SK-N-SH (cell line): ENCODE measurements at regions not wholly inside any gene's neighbourhood (a gene's known extent, or its start where the extent isn't known, plus 50 kb on each side); places are given as distances from the start of the nearest gene placed in this dataset.

Source experiments
- CTCF ChIA-PET: fragments of 300-600, 350-600 bp; formaldehyde crosslinking; extraction: SDS; loops from one replicate; lab custom pipeline; 2021; lab: Yijun Ruan, JAX
- POLR2A ChIA-PET: fragments of 350-600 bp; sonication (Branson Sonifier 250); formaldehyde crosslinking; extraction: SDS; loops from one replicate; lab custom pipeline; 2020; ENCODE audit warnings: antibody characterized with exemption, inconsistent platforms; lab: Yijun Ruan, JAX
- DNase-seq: peaks from one replicate; pipeline ENCODE4 v3.0.0; 2012
- H2AFZ ChIP-seq: fragments of 200-600 bp; sonication (generic); 2 replicates; pipeline ENCODE4 v1.8.1; 2016; ENCODE audit warnings: antibody characterized with exemption, mild to moderate bottlenecking, low read depth
- H3F3A ChIP-seq: fragments of 200-600 bp; sonication (generic); replicated peaks from 2 replicates; pipeline ENCODE3; 2016; ENCODE audit warnings: antibody characterized with exemption, mild to moderate bottlenecking; ENCODE audit not compliant: insufficient read depth
- H3K27ac ChIP-seq, 2 experiments: fragments of 200-500 bp in 1 of 2; fragments of 200-600 bp in 1 of 2; sonication (Bioruptor generic) in 1 of 2; sonication (generic), shearing (Covaris generic) in 1 of 2; 2 replicates each; pipeline versions ENCODE4 v1.5.1 to v1.6.1; 2014 to 2016; ENCODE audit warnings: low read depth in 2 of 2, inconsistent platforms in 1 of 2, low read length in 1 of 2, mild to moderate bottlenecking in 1 of 2, mixed read lengths in 1 of 2
- H3K27me3 ChIP-seq: fragments of 200-600 bp; sonication (generic), shearing (Covaris generic); 2 replicates; pipeline ENCODE4 v1.6.1; 2016; ENCODE audit warnings: mixed run types; ENCODE audit not compliant: insufficient read depth
- H3K36me3 ChIP-seq, 2 experiments: fragments of 200-500 bp in 1 of 2; fragments of 200-600 bp in 1 of 2; sonication (Bioruptor generic) in 1 of 2; sonication (generic) in 1 of 2; replicated peaks in 1 of 2; 2 replicates each; pipeline versions ENCODE3 to v1.5.1; 2014 to 2016; ENCODE audit warnings: low read length in 1 of 2, mild to moderate bottlenecking in 1 of 2; ENCODE audit not compliant: insufficient read depth in 2 of 2, control insufficient read depth in 1 of 2
- H3K4me1 ChIP-seq, 2 experiments: fragments of 200-500 bp in 1 of 2; fragments of 200-600 bp in 1 of 2; sonication (Bioruptor generic) in 1 of 2; sonication (generic), shearing (Covaris generic) in 1 of 2; 2 replicates each; pipeline versions ENCODE4 v1.5.1 to v1.6.1; 2014 to 2016; ENCODE audit warnings: low read depth in 1 of 2, low read length in 1 of 2, mixed run types in 1 of 2; ENCODE audit not compliant: insufficient read depth in 2 of 2, control insufficient read depth in 1 of 2
- H3K4me2 ChIP-seq: fragments of 200-600 bp; sonication (generic), shearing (Covaris generic); 2 replicates; pipeline ENCODE4 v1.6.1; 2017; ENCODE audit warnings: mixed run types
- H3K4me3 ChIP-seq, 2 experiments: fragments of 200-500 bp in 1 of 2; fragments of 200-600 bp in 1 of 2; sonication (Bioruptor generic) in 1 of 2; sonication (generic), shearing (Covaris generic) in 1 of 2; 2 replicates each; pipeline versions ENCODE4 v1.5.1 to v1.8.1; 2014 to 2016; ENCODE audit warnings: low read depth in 2 of 2, inconsistent platforms in 1 of 2, low read length in 1 of 2, mild to moderate bottlenecking in 1 of 2, mixed read lengths in 1 of 2, moderate library complexity in 1 of 2
- H3K79me2 ChIP-seq: fragments of 200-600 bp; sonication (generic); 2 replicates; pipeline ENCODE4 v1.8.1; 2017; ENCODE audit warnings: mild to moderate bottlenecking; ENCODE audit not compliant: insufficient read depth
- H3K9ac ChIP-seq: fragments of 200-600 bp; sonication (generic); 2 replicates; pipeline ENCODE4 v1.6.1; 2017; ENCODE audit warnings: mixed run types
- H3K9me2 ChIP-seq: fragments of 200-600 bp; sonication (generic); 2 replicates; pipeline ENCODE4 v1.6.1; 2017; ENCODE audit warnings: mixed run types
- H3K9me3 ChIP-seq: fragments of 200-600 bp; sonication (generic); 2 replicates; pipeline ENCODE4 v1.6.1; 2017; ENCODE audit warnings: mixed run types, mild to moderate bottlenecking, moderate library complexity
- H4K20me1 ChIP-seq: fragments of 200-600 bp; sonication (generic); 2 replicates; pipeline ENCODE4 v1.6.1; 2017; ENCODE audit warnings: mild to moderate bottlenecking, mixed run types; ENCODE audit not compliant: insufficient read depth
- CHD2 ChIP-seq: fragments of 150-350 bp; IDR thresholded peaks from 2 replicates; pipeline ENCODE4 v1.6.1; 2018; ENCODE audit warnings: low read length; ENCODE audit not compliant: partially characterized antibody
- ELF1 ChIP-seq: IDR thresholded peaks from 2 replicates; pipeline ENCODE4 v1.4.0; 2012
- EZH2phosphoT487 ChIP-seq: fragments of 200-600 bp; sonication (generic); IDR thresholded peaks from 2 replicates; pipeline ENCODE4 v1.6.1; 2017; ENCODE audit warnings: low read depth, mixed run types, mild to moderate bottlenecking, antibody characterized with exemption, moderate library complexity, borderline replicate concordance
- FOSL2 ChIP-seq: IDR thresholded peaks from 2 replicates; pipeline ENCODE4 v1.4.0; 2012; ENCODE audit warnings: low read depth, mild to moderate bottlenecking, moderate library complexity, borderline replicate concordance
- FOXJ3 ChIP-seq: sonication (generic); formaldehyde crosslinking; IDR thresholded peaks from 2 replicates; pipeline ENCODE4 v1.5.1; 2020; ENCODE audit warnings: mild to moderate bottlenecking, missing genetic modification reagents
- GATA2 ChIP-seq: sonication (generic); formaldehyde crosslinking; IDR thresholded peaks from 2 replicates; pipeline ENCODE4 v1.5.0; 2020; ENCODE audit warnings: mild to moderate bottlenecking, missing genetic modification reagents
- JUND ChIP-seq: IDR thresholded peaks from 2 replicates; pipeline ENCODE4 v1.4.0; 2012
- NFIC ChIP-seq: IDR thresholded peaks from 2 replicates; pipeline ENCODE4 v1.4.0; 2012; ENCODE audit warnings: borderline replicate concordance
- NRF1 ChIP-seq: IDR thresholded peaks from 2 replicates; pipeline ENCODE4 v1.6.1; 2012; ENCODE audit warnings: low read depth, mild to moderate bottlenecking, low read length
- REST ChIP-seq: IDR thresholded peaks from 2 replicates; pipeline ENCODE4 v1.6.1; 2012; ENCODE audit warnings: mild to moderate bottlenecking, low read depth, low read length, moderate library complexity
- SIN3A ChIP-seq: IDR thresholded peaks from 2 replicates; pipeline ENCODE4 v1.6.1; 2012; ENCODE audit warnings: low read depth, mild to moderate bottlenecking, low read length, moderate library complexity, borderline replicate concordance
- TEAD4 ChIP-seq: IDR thresholded peaks from 2 replicates; pipeline ENCODE4 v1.4.0; 2012; ENCODE audit warnings: mild to moderate bottlenecking, borderline replicate concordance; ENCODE audit not compliant: insufficient read depth
- USF2 ChIP-seq: fragments of 150-350 bp; IDR thresholded peaks from 2 replicates; pipeline ENCODE4 v1.6.1; 2017; ENCODE audit warnings: antibody characterized with exemption, low read length, low read depth, borderline replicate concordance
- YY1 ChIP-seq: IDR thresholded peaks from 2 replicates; pipeline ENCODE4 v1.4.0; 2012; ENCODE audit warnings: low read depth, mild to moderate bottlenecking
- WGBS: methylation state at CpG from one replicate; pipeline ENCODE4 v1.1.6; 2017; ENCODE audit warnings: low lambda C conversion rate; 5-methylcytosine and 5-hydroxymethylcytosine counted together

- H3K4me1 ChIP-seq, result no peaks in the 10 kb centered on the region
- H3K27me3 ChIP-seq, result no peaks in the 10 kb centered on the region
- H3K9ac ChIP-seq, result no peak overlapping the region
- no peaks in the 10 kb centered on the region for H3K9me2 ChIP-seq
- ChIA-PET POLR2A (no interaction called here), CTCF (interaction anchor here (1.0 to 3.2 kb wide), 3 partner anchors 233 to 474 kb away, joined by 3 to 15 read pairs (median 3); no protein-coding TSS in a partner anchor)
- H3K27ac ChIP-seq, result no peak overlapping the region
- H2AFZ ChIP-seq, result no peak overlapping the region
- no peaks in the 10 kb centered on the region for H3K9me3 ChIP-seq
- no peaks in the 10 kb centered on the region for H3K36me3 ChIP-seq
- WGBS, result 100% methylated on average over 1 of the region's 1 CpG
- TF ChIP-seq USF2, result no peak
- no peak for TF ChIP-seq NFIC
- no peak for TF ChIP-seq GATA2
- no peak for TF ChIP-seq YY1
- TF ChIP-seq EZH2phosphoT487, result no peak
- no peaks in the 10 kb centered on the region for H3F3A ChIP-seq
- no peak overlapping the region for H3K4me2 ChIP-seq
- no peak overlapping the region for H3K4me3 ChIP-seq
- no peak for DNase-seq
- H3K79me2 ChIP-seq, result no peaks in the 10 kb centered on the region
- H4K20me1 ChIP-seq, result no peaks in the 10 kb centered on the region
Observed at GRCh38 chr18:70428439-70428838, 139.6 kb downstream of the SOCS6 start.

GRCh38 chr18:70426818-70427217, 138.0 kb downstream of the SOCS6 start:
- CTCF ChIA-PET, result interaction anchor here (1.6 to 2.5 kb wide), 3 partner anchors 12 to 231 kb away, joined by 5 to 7 read pairs (median 5); no protein-coding TSS in a partner anchor
- no peak overlapping the region for H3K9ac ChIP-seq
- WGBS, result 96% methylated on average over 8 of the region's 9 CpGs

More at GRCh38 chr18:70426818-70427217, 138.0 kb downstream of the SOCS6 start:
- Histone ChIP-seq H3K79me2 (no peaks in the 10 kb centered on the region), H3K27ac (no peak overlapping the region), H3K27me3 (no peaks in the 10 kb centered on the region), H3F3A (peaks cover 10% of the 10 kb centered on the region), H2AFZ (no peak overlapping the region), H3K4me3 (no peak overlapping the region), H3K36me3 (no peaks in the 10 kb centered on the region), H3K9me3 (no peaks in the 10 kb centered on the region), H4K20me1 (no peaks in the 10 kb centered on the region), H3K4me2 (no peak overlapping the region), H3K4me1 (peaks cover 7 to 9% of the 10 kb centered on the region in 2 experiments; a peak in 3 of 4 replicates), H3K9me2 (no peaks in the 10 kb centered on the region)
- no peak for DNase-seq
- no peak for TF ChIP-seq NRF1
- no peak for TF ChIP-seq ELF1
- TF ChIP-seq EZH2phosphoT487, result no peak
- TF ChIP-seq REST, result no peak
- no peak for TF ChIP-seq TEAD4
- no peak for TF ChIP-seq NFIC
- TF ChIP-seq FOXJ3 (CRISPR knock-in tag), result no peak
- TF ChIP-seq JUND, result no peak
- no peak for TF ChIP-seq GATA2
- no peak for TF ChIP-seq FOSL2
- no peak for TF ChIP-seq CHD2
- TF ChIP-seq SIN3A, result no peak
- TF ChIP-seq USF2, result no peak
- POLR2A ChIA-PET, result no interaction called here
